ENCODE measurements at regions not wholly inside any gene's neighbourhood (a gene's known extent, or its start where the extent isn't known, plus 50 kb on each side); places are given as distances from the start of the nearest gene placed in this dataset.

- TF ChIP-seq CTCF (IDR thresholded peaks at IDR 0.05; ENCODE audit: extremely low read depth, insufficient read depth, missing control alignments): no peak
- no peak for DNase-seq (ENCODE audit: low spot score)
- in situ Hi-C loops (cut with MboI; ENCODE audit: low pct_unique_long_range_greater_than_20kb, low sequenced_read_pairs, unreplicated experiment): no loop called here
These were observed 66.3 kb upstream of the SOX5 start for GRCh38 chr12:24015833-24016160.

- in situ Hi-C loops (cut with MboI; ENCODE audit: low pct_unique_long_range_greater_than_20kb, low sequenced_read_pairs, unreplicated experiment): no loop called here
- TF ChIP-seq CTCF (IDR thresholded peaks at IDR 0.05; ENCODE audit: extremely low read depth, insufficient read depth, missing control alignments): no peak
- DNase-seq (ENCODE audit: low spot score): no peak
These were observed 65.7 kb upstream of the SOX5 start for GRCh38 chr12:24014915-24015832.

- DNase-seq (ENCODE audit: low spot score): no peak
- TF ChIP-seq CTCF (IDR thresholded peaks at IDR 0.05; ENCODE audit: extremely low read depth, insufficient read depth, missing control alignments): no peak
- in situ Hi-C loops (cut with MboI; ENCODE audit: low pct_unique_long_range_greater_than_20kb, low sequenced_read_pairs, unreplicated experiment): no loop called here
These were observed 64.8 kb upstream of the SOX5 start for GRCh38 chr12:24014240-24014639.

- DNase-seq (ENCODE audit: low spot score): no peak
- in situ Hi-C loops (cut with MboI; ENCODE audit: low pct_unique_long_range_greater_than_20kb, low sequenced_read_pairs, unreplicated experiment): no loop called here
- TF ChIP-seq CTCF (IDR thresholded peaks at IDR 0.05; ENCODE audit: extremely low read depth, insufficient read depth, missing control alignments): peak; percentile 5
These were observed 63.1 kb upstream of the SOX5 start for GRCh38 chr12:24012528-24012927.

- DNase-seq (ENCODE audit: low spot score): no peak
- TF ChIP-seq CTCF (IDR thresholded peaks at IDR 0.05; ENCODE audit: extremely low read depth, insufficient read depth, missing control alignments): no peak
- in situ Hi-C loops (cut with MboI; ENCODE audit: low pct_unique_long_range_greater_than_20kb, low sequenced_read_pairs, unreplicated experiment): no loop called here
These were observed 62.5 kb upstream of the SOX5 start for GRCh38 chr12:24011927-24012507.

- in situ Hi-C loops (cut with MboI; ENCODE audit: low pct_unique_long_range_greater_than_20kb, low sequenced_read_pairs, unreplicated experiment): no loop called here
- TF ChIP-seq CTCF (IDR thresholded peaks at IDR 0.05; ENCODE audit: extremely low read depth, insufficient read depth, missing control alignments): no peak
- DNase-seq (ENCODE audit: low spot score): no peak
These were observed 58.7 kb upstream of the SOX5 start for GRCh38 chr12:24008166-24008565.

All from GM13977 (cell line).